ENCODE measurements at regions not wholly inside any gene's neighbourhood (a gene's known extent, or its start where the extent isn't known, plus 50 kb on each side); places are given as distances from the start of the nearest gene placed in this dataset.

DNA sequence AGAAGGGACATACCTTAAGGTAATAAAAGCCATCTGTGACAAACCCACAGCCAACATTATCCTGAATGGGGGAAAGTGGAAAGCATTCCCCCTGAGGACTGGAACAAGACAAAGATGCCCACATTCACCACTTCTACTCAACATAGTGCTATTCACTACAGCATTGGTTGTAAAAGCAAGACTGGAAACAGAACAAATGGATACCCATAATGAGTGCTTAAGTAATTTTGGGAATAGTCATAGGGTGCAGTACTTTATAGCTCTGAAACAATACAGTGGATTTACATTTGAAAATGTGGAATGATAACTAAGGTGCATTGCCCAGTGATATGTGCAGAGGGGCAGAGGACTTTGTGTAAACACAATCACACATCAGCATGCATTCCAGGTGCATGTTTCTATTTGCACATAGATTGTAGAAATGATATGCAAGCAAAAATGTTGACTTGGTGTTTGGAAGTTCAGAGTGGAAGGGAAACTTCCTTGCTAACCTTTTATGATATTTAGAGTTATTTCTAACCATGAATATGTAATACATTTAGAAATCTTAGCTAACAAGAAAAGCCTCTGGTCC, 112.3 kb downstream of the IGLL1 start:
- Histone ChIP-seq H3K79me2 (ENCODE audit: control insufficient read depth in 1 of 2, insufficient read depth in 2 of 2, low read length in 2 of 2) (no peaks in the 10 kb centered on the region), H3K36me3 (ENCODE audit: control insufficient read depth in 2 of 4, insufficient read depth in 4 of 4, low read length in 3 of 4) (no peaks in the 10 kb centered on the region), H3K56ac (replicated peaks; ENCODE audit: insufficient read length, low read depth, low read length) (no peak overlapping the region), H2BK20ac (ENCODE audit: low read length) (no peak overlapping the region), H3K27me3 (replicated peaks in 1 of 4; ENCODE audit: control insufficient read depth in 3 of 4, extremely low read depth in 1 of 4, insufficient read depth in 3 of 4, low read length in 3 of 4) (no peaks in the 10 kb centered on the region; a peak in 1 of 7 replicates), H3K14ac (ENCODE audit: insufficient read length) (no peak overlapping the region), H2BK12ac (ENCODE audit: low read depth, low read length) (no peak overlapping the region), H3K18ac (ENCODE audit: extremely low read depth, low read length) (no peak overlapping the region), H3K79me1 (ENCODE audit: low read depth, low read length) (no peaks in the 10 kb centered on the region), H3K23me2 (ENCODE audit: low read depth, low read length) (no peaks in the 10 kb centered on the region), H3K23ac (ENCODE audit: insufficient read length) (no peak overlapping the region), H4K91ac (replicated peaks; ENCODE audit: insufficient read length, low read length) (no peak overlapping the region), H2AFZ (ENCODE audit: low read length) (no peak overlapping the region), H2BK120ac (replicated peaks; ENCODE audit: low read depth, low read length) (no peak overlapping the region), H4K20me1 (replicated peaks in 1 of 2; ENCODE audit: control insufficient read depth in 1 of 2, insufficient read depth in 2 of 2, low read length in 2 of 2) (no peaks in the 10 kb centered on the region), H2BK5ac (ENCODE audit: low read depth, low read length) (no peak overlapping the region), H3K9me3 (ENCODE audit: insufficient read depth in 2 of 2, low read depth in 1 of 2, low read length in 1 of 2) (no peaks in the 10 kb centered on the region), H3K4ac (replicated peaks; ENCODE audit: insufficient read length, low read depth, low read length) (no peak overlapping the region), H3K9ac (replicated peaks in 1 of 4; ENCODE audit: extremely low read depth in 1 of 4, low read depth in 3 of 4, low read length in 3 of 4) (no peak overlapping the region), H2AK5ac (ENCODE audit: low read depth, low read length) (no peak overlapping the region), H3K4me2 (ENCODE audit: insufficient read depth in 1 of 2, low read depth in 2 of 2, low read length in 2 of 2) (no peak overlapping the region), H4K5ac (ENCODE audit: insufficient read length, low read depth, low read length) (no peak overlapping the region), H3K4me3 (ENCODE audit: extremely low read depth in 1 of 4, insufficient read depth in 2 of 4, low read depth in 3 of 4, low read length in 4 of 4) (no peak overlapping the region), H4K8ac (ENCODE audit: extremely low read depth, insufficient read depth, low read length) (no peak overlapping the region), H3K27ac (ENCODE audit: low read depth, low read length) (no peak overlapping the region), H3K4me1 (replicated peaks in 1 of 4; ENCODE audit: control insufficient read depth in 3 of 4, insufficient read depth in 4 of 4, low read length in 3 of 4) (no peaks in the 10 kb centered on the region), H2BK15ac (ENCODE audit: low read length) (no peak overlapping the region)
- FAIRE-seq, result no peak
- no peak for DNase-seq (ENCODE audit: low read depth in 1 of 2, low spot score in 2 of 2)
- ChIA-PET POLR2A (ENCODE audit: partially characterized antibody) (no interaction called here), CTCF (ENCODE audit: partially characterized antibody) (interaction anchor here (1.1 kb wide), 1 partner anchor 82 kb away, joined by 3 read pairs; no protein-coding TSS in a partner anchor)
- no peak for TF ChIP-seq SP2 (IDR thresholded peaks at IDR 0.05; ENCODE audit: low read length)

Data from H1 (cell line).